Stimulated activated CD4-positive, alpha-beta T cell treated with anti-CD3 and anti-CD28 coated beads, Interleukin-4, amount 100 ng/mL, for 48 hours (primary cell): ENCODE measurements at regions not wholly inside any gene's neighbourhood (a gene's known extent, or its start where the extent isn't known, plus 50 kb on each side); places are given as distances from the start of the nearest gene placed in this dataset.

Experiments used
- DNase-seq, 2 donors: peaks; one replicate each; pipeline ENCODE4 v3.0.0-alpha.2; 2020; ENCODE audit warnings: low read depth in 2 of 2

- no peak for DNase-seq
These were observed 1226.8 kb upstream of the MAP3K7 start for GRCh38 chr6:91813641-91814040.

GRCh38 chr6:91812596-91813274, 1225.9 kb upstream of the MAP3K7 start:
- no peak for DNase-seq

DNA sequence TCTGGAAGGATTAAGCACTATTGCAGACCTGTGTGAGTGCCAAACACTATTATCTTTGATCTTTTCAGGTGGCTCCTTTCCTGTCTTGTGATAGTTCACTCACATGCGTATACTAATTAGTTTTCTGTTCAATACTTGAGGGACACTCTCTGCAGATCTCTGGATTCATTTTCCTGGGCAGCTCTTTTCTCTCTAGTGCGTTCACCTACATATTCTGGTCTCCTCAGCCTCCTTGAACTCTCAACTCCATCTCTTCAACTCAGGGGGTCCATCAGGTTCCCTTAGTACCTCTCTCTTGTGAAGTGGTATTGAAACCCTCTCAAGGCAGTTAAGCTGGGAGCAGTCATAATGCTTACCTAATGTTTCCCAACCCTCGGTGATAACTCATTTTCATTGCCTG, 1218.1 kb upstream of the MAP3K7 start:
- no peak for DNase-seq

GRCh38 chr6:91802431-91802830, 1215.6 kb upstream of the MAP3K7 start:
- DNase-seq, result no peak

GRCh38 chr6:91796603-91797002, 1209.7 kb upstream of the MAP3K7 start:
- DNase-seq, result no peak

GRCh38 chr6:91788501-91788900, 1201.6 kb upstream of the MAP3K7 start:
- no peak for DNase-seq

DNA sequence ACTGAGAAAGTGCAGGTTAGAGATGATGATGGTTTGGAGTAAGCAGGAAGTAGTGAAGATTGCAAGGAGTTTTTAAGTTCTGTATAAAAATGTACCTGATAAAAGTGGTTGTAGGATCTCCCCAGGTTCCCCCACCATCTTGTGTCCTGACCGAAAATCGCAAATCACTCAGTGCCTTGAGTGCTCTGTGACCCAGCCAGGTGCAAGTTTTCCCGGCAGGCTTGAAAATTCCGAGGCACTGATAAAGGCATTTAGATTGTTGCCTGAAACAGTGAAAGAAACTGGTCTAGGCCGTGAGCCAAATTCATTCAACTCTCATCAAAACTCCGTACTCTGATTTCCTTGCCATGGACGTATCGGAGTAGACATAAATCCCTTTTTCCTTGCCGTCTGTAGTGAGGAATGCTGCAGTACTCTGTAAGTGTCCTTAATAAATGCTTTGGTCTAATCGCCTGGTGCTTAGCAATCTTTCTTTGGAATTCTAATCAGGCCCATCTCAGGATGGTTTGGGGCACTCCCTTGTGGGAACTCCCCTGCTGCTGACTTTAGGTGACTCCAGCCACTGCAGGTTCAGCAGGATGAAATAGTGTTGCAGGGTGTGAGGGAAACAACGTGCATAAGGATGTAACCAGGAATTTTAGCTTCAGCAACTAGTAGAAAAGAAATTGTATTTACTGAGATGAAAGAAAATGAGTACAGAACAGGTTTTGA, 1199.8 kb upstream of the MAP3K7 start:
- no peak for DNase-seq

- no peak for DNase-seq
These were observed 1195.9 kb upstream of the MAP3K7 start for GRCh38 chr6:91782802-91783201.

GRCh38 chr6:91781946-91782345, 1195.1 kb upstream of the MAP3K7 start:
- no peak for DNase-seq

DNA sequence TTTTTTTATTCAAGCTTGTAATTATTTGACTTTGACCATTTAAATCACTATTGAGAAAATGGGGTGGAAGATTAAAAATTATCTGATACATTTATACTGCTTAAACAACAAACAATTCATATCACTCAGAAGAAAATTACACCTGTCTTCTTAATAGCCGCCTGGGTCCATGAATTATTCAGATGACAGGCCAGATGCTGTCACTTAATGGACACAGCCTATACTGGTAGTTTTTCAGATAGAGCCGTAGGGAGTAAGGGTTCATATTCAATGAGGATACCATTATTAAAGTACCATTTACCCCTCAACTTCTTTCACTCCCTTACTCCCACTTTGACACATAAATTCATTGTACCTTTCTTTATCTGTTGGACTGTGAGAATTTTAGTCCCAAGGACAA, 1193.4 kb upstream of the MAP3K7 start:
- no peak for DNase-seq

DNA sequence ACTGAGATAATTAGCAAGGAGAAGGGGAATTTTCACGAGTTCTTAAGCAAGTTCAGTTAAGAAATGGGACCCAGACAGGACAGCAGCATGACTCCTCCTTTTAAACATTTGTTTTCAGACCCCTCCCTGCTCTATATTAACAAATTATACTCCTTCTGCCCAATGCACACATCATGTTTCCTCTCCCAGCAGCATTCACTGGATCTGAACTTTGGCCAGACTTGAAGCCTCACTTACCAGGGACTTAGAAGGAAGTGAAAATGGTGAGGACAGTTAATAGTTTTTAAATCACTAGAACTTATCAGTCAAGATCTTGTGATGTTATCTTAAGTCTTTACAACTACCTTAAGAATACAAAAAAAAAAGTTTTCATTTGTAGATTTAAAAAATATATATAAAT, 1174.7 kb upstream of the MAP3K7 start:
- no peak for DNase-seq

DNA sequence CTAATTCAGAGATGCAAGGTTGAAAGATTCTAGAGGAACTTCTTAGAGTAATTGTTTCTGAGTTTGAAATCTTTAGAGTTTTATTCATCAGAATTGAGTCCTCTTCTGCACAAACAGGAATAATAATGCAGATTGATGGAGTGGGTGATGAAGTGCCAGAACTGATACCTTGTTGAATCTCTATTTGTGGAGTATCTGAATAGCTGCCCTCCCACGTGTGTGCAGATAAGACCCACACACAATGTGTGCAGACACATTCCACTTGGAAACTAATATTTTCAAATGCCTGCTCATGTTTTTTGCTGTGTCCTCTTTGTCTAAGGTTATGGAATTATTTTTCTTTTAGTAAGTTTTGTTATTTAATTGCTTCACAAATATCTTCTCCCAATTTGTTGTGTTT, 1167.8 kb upstream of the MAP3K7 start:
- no peak for DNase-seq

GRCh38 chr6:91751526-91751925, 1164.7 kb upstream of the MAP3K7 start:
- DNase-seq, result no peak

DNA sequence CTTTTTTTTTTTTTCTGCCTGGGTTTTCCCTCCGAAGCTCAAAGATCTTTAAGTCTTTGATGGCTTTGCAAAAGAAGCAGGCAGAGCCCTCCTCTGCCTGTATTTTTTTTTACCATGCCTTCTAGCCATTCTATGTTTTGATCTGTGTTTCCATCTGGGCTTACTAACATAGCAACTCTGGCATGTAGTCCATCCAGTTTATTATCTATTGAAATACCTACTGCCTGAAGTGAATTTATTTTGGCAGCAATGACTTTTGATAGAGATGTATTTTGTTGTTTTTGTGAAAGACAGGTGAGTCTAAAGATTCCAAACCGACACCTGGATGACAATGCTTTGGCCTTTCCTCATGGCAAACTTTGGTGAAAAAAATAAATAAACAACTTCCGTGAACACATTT, 1157.7 kb upstream of the MAP3K7 start:
- DNase-seq, result no peak

DNA sequence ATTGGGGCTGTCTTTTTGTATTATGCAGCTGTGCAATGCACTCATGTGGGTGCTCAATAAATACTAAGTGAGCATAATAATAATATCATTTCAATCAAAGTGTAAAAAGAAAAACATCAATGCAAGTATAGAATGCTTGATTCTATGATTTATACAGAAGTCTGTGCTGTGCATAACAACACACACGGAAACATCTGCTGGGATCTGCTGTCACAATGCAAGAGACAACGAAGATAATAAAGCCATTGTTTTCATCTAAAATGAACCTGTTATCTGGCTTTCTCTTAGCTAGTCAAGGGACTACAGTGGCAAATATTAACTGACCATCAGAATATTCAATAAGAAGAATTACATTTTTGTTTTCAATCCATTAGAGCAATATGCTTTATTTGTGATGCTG, 1156.9 kb upstream of the MAP3K7 start:
- DNase-seq, result no peak

GRCh38 chr6:91731939-91732338, 1145.1 kb upstream of the MAP3K7 start:
- DNase-seq, result no peak

- no peak for DNase-seq
These were observed 1143.8 kb upstream of the MAP3K7 start for GRCh38 chr6:91730710-91731109.

- no peak for DNase-seq
These were observed 1133.5 kb upstream of the MAP3K7 start for GRCh38 chr6:91720324-91720723.

GRCh38 chr6:91719414-91719813, 1132.5 kb upstream of the MAP3K7 start:
- no peak for DNase-seq

DNA sequence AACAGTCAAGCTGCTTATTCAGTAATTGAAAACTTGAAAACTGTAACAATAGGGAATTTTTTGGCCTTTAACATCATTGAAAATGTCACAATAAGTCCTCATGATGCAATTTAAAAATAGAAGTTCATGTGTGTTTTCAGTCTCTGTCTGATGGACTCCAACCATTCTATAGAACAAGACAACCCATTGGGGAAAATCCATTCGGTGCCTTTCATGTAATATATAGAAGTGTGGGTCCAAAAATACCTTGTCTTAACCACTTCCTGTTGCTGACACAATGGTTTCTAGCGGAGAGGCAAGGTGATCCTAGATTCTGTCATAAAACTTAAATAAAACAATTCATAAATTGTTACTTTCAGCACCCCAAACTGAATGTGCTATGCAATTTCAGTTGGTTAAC, 1131.3 kb upstream of the MAP3K7 start:
- DNase-seq, result no peak

DNA sequence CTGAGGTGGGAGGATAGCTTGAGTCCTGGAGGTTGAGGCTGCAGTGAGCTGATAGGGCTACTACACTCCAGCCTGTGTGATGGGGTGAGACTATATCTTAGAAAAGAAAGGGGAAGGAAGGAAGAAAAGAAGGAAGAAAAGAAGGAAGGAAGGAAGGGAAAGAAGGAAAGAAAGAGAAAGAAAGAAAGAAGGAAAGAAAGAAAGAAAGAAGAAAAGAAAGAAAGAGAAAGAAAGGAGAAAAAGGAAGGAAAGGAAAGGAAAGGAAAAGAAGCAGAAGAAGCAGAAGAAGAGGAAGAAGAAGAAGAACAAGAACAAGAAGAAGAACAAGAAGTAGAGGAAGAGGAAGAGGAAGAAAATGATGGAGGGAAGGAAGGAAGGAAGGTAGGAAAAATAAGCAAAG, 1130.2 kb upstream of the MAP3K7 start:
- no peak for DNase-seq

DNA sequence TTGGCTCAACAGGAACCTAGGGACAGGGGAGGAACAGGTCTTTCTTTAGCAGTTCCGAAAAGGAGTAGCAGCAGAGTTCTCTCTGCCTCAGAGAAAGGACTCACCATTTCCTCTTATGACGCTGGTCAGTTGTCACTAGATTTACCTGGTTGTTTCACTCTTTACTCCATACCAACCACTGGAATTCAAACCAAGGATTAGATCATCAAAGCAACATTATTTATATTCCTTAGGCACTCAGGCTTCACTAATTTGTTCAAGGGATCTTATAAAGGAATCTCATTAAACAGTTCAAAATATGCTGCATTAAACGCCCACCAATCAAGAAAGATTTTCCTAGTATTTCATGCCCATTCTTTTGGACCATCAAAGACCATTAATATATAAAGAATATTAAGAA, 1129.5 kb upstream of the MAP3K7 start:
- no peak for DNase-seq

- no peak for DNase-seq
These were observed 1128.4 kb upstream of the MAP3K7 start for GRCh38 chr6:91715171-91715805.
